ENCODE measurements at regions not wholly inside any gene's neighbourhood (a gene's known extent, or its start where the extent isn't known, plus 50 kb on each side); places are given as distances from the start of the nearest gene placed in this dataset.

GRCh38 chr12:88310666-88311065, 168.6 kb downstream of the TMTC3 start:
- DNase-seq = no peak

GRCh38 chr12:88313554-88313953, 171.4 kb downstream of the TMTC3 start:
- no peak for DNase-seq

- DNase-seq = no peak
These were observed 172.6 kb downstream of the TMTC3 start for GRCh38 chr12:88314706-88315105.

GRCh38 chr12:88318726-88319125, 176.6 kb downstream of the TMTC3 start:
- no peak for DNase-seq

- DNase-seq = peak; percentile 74 to 92 (median 77)
These were observed 183.1 kb downstream of the TMTC3 start for GRCh38 chr12:88325076-88325815.

GRCh38 chr12:88325816-88326189, 183.7 kb downstream of the TMTC3 start:
- DNase-seq = no peak

- DNase-seq = peak in 2 of 3 donors; percentile 24 to 29
These were observed 185.2 kb downstream of the TMTC3 start for GRCh38 chr12:88327276-88327675.

- no peak for DNase-seq
These were observed 186.0 kb downstream of the TMTC3 start for GRCh38 chr12:88328090-88328489.

- no peak for DNase-seq
These were observed 187.7 kb downstream of the TMTC3 start for GRCh38 chr12:88329833-88330232.

- DNase-seq = peak in 1 of 3 donors; percentile 22
These were observed 192.2 kb downstream of the TMTC3 start for GRCh38 chr12:88334271-88334670.

GRCh38 chr12:88336076-88336739, 194.1 kb downstream of the TMTC3 start:
- DNase-seq = no peak

GRCh38 chr12:88338486-88338885, 196.4 kb downstream of the TMTC3 start:
- no peak for DNase-seq

- DNase-seq = peak in 1 of 3 donors; percentile 52
These were observed 197.3 kb downstream of the TMTC3 start for GRCh38 chr12:88339254-88339949.

- no peak for DNase-seq
These were observed 197.9 kb downstream of the TMTC3 start for GRCh38 chr12:88339966-88340365.

GRCh38 chr12:88342251-88342806, 200.2 kb downstream of the TMTC3 start:
- no peak for DNase-seq

GRCh38 chr12:88351146-88351545, 209.0 kb downstream of the TMTC3 start:
- DNase-seq = no peak

- no peak for DNase-seq
These were observed 212.6 kb downstream of the TMTC3 start for GRCh38 chr12:88354691-88355090.

- DNase-seq = no peak
These were observed 218.2 kb downstream of the TMTC3 start for GRCh38 chr12:88360343-88360742.

GRCh38 chr12:88361493-88361892, 218.8 kb downstream of the KITLG start:
- DNase-seq = no peak

GRCh38 chr12:88362439-88362838, 217.8 kb downstream of the KITLG start:
- no peak for DNase-seq

- no peak for DNase-seq
These were observed 214.9 kb downstream of the KITLG start for GRCh38 chr12:88365403-88365802.

GRCh38 chr12:88366101-88366500, 214.2 kb downstream of the KITLG start:
- DNase-seq = no peak

GRCh38 chr12:88367231-88367630, 213.0 kb downstream of the KITLG start:
- DNase-seq = no peak
